ENCODE measurements at regions not wholly inside any gene's neighbourhood (a gene's known extent, or its start where the extent isn't known, plus 50 kb on each side); places are given as distances from the start of the nearest gene placed in this dataset.
"Not testable (repeated sequence)": the region's sequence is repeated elsewhere in the genome, so short reads cannot be mapped to it uniquely, and the experiment has no call there.

DNA sequence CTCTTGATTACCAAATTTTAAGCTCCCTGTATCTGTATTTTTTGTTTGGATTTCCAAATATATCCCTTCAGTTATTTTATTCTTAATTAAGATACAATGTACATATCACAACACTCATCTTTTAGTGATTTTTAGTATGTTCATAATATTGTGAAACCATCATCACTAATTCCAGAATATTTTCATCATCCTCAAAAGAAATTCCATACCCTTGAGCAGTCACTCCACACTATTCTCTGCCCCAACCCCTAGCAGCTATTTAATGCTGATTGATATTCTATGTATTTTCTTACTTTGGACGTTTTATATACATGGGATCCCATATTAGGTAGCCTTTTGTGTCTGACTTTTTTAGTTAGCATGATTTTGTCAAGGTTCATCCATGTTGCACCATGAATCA, 127.4 kb upstream of the SLC8A1 start:
- no peak for DNase-seq (ENCODE audit: low spot score)

DNA sequence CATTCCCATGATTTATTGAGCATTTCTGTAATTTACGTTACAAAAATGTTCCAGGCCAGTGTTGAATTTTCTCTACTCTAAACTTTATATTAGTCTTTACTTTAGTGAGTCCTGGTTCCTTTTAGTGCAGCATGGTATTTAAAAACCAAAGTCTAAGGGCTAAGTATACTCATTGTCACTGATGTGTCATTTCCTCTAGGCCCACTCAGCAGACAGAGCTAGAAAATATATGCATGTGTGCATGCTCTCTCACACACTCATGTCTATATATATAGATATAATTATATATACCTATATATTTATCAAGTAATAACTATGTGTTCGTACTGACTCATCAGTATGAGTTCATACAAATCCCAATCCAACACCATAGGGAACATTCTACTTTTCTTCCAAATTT, 132.5 kb upstream of the SLC8A1 start:
- no peak for DNase-seq (ENCODE audit: low spot score)

DNA sequence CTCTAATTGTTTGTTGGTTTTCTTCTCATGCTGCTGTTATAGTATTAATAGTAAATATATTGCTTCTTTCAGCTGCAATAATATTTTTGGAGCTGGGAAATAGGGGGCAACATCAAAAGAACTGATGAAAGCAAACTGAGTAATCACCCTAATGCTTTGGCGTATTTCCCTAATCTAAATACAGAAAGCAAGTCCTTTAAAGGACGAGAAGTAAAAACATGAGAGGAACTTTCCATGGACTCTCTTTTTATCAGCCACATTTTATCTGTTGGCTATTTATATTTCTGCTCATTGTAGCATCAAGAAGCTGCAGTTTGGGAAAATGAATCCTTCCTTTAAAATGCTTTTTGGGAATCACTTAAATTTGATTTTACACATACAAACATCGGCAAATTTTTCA, 139.9 kb upstream of the SLC8A1 start:
- no peak for DNase-seq (ENCODE audit: low spot score)

- no peak for DNase-seq (ENCODE audit: low spot score)
Measured at GRCh38 chr2:40592218-40592617, 140.3 kb upstream of the SLC8A1 start.

DNA sequence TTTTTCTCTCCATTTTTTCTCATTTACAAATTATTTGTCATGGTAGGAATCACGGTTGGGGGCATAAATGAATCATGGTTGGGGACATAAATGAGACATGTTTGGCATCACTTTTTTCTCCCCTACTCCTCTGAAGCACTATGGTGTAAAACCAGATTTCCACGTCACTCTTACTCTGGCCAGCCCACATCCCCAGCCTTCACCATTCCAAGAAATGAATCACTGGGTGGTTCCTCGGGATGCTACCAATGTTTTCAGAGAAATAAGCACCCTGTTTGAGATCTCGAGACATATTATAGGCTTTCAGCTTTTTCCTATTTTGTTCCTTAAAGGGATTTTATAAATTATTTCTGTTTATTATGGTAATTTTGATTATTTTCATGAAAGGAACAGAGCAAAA, 155.0 kb upstream of the SLC8A1 start:
- no peak for DNase-seq (ENCODE audit: low spot score)

GRCh38 chr2:40611196-40611595, 159.3 kb upstream of the SLC8A1 start:
- no peak for DNase-seq (ENCODE audit: low spot score)

DNA sequence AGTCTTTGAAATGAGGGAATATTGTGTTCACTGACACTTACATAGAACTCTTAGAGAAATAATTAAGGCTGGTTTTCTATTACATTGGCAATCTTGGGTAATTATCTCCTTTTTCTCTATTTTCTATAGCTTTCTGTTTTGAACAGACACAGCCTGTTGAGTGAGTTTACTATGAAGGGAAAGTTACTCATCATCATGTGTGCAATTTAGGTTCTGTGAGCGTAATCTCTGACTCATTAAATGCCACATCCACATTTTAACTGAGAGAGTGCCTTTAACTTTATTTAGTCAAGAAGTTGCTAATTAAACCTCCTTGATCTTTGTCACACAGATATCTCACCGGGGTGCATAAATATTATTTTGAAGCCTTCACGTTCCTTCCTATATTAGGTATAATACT, 174.0 kb upstream of the SLC8A1 start:
- DNase-seq (ENCODE audit: low spot score), result peak; percentile 74

DNA sequence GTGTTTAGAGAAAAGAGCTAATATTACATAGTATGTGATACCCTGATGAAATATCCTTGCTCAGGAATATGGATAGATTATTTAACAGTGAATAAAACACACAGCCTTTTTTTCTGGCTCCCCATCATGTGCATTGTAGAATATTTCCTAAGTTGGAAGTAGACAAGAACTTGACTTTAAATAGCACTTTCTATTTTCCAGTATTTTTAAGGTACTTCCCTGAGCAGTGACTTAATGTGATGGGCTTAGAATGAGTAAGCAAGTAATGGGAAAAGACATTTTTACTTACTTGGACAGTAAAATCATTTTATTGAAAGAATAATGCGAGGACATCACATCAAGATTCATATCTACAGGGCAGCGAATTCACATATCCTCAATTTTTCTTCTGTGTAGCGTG, 176.7 kb upstream of the SLC8A1 start:
- no peak for DNase-seq (ENCODE audit: low spot score)

DNA sequence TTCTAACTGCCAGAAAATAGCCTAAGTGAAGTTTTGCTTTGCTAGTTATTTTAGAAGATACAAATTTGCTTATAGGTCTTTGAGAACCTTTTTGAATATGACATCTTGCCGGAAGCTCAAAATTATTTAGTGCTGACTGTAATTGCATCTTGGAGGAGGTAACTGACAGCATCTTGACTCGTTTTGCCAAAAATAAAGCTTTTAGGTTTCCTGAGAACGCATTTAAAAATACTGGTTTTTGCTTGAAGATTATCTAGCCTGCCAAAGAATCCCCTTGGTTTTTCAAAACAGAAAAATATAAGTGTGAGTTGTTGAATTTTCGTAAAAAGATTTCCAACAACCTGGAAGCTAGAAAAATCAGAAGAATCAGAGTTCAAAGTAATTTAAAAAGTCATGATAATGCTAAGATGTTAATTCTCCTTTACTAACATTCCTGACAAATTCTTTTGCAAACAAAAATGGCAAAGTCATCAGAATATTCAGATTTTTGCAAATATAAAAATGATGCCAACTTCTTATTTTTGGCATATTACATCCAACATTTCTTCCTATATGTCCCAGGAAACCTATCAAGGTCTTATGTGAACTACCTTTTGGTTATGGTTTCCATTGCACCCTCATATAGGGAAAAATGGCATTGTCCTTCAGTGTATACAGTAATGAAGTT, 178.0 kb upstream of the SLC8A1 start:
- DNase-seq (ENCODE audit: low spot score), result no peak

GRCh38 chr2:40639320-40639719, 187.4 kb upstream of the SLC8A1 start:
- DNase-seq (ENCODE audit: low spot score), result no peak

DNA sequence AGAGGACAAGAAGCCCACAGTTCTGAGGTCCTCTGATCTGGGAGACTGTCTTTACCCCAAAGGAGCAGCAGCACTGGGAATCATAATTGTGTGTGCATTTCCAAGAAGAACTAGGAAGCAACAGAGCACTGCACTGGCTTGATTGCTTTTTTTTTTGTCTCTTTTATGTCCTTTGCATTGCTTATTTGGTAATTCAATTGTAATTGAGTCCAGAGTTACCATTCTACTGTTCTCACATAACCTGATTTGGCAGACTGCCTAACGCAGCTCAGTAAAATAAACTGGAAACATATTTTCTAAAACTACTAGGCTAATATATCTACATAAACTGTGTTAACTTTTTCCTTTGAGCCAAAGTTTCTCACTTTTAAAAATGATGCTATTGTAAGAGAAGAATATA, 190.3 kb upstream of the SLC8A1 start:
- no peak for DNase-seq (ENCODE audit: low spot score)

- no peak for DNase-seq (ENCODE audit: low spot score)
Measured at GRCh38 chr2:40642726-40643125, 190.8 kb upstream of the SLC8A1 start.

- DNase-seq (ENCODE audit: low spot score), result no peak
Measured at GRCh38 chr2:40646642-40647041, 194.8 kb upstream of the SLC8A1 start.

DNA sequence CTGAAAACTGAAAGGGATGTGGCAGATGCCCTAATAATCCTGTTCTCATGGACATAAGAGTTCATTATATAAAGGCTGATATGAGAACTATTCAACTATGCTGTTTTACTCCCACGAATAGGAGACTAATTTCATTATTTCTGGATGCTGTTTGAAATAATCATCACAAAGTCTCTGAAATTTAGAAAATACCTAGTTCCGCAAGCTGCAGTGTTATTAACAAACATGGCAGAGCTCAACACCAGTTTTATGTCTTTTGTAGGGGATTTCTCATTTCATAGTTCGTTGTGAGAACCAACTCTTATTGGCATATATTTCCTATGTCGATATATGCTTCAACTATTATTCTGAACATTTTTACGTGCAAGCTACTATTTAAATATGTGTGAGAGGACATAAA, 200.3 kb upstream of the SLC8A1 start:
- DNase-seq (ENCODE audit: low spot score), result no peak

DNA sequence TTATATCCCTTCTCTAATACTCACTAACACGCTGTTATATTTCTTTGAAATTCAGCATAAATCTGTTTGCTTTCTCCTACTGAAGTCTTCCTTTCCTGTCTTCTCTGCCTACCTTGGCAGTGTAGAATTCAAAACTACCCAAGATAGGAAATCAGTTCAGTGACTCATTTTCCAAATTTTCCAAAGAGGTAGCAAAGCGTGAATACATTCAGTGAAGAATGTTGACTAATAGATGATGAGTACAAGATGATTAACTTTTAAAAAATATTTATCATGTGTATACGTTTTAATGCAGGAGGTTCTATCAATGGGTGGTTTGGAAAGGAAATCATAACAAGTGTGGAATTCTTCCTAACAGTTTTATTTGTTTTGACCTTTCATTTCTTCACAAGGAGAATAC, 201.9 kb upstream of the SLC8A1 start:
- peak; percentile 76 for DNase-seq (ENCODE audit: low spot score)

DNA sequence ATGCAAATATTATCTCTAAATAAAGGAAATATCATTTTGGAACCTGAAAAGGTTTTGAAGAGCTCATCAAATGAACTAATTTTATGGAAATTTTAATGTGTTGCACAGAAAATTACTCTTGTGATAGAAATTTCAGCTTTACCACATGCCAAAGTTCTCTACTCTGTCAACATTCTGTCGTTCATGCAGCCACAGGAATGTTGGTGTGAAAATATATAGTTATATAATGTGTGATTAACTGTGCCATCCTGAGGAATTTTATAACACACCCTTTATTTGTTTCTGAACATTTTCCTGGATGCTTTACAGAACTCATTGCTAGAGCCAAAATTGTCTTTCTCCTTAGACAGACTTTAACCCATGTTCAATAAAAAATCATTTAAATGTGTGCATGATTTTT, 202.5 kb upstream of the SLC8A1 start:
- peak; percentile 13 for DNase-seq (ENCODE audit: low spot score)

DNA sequence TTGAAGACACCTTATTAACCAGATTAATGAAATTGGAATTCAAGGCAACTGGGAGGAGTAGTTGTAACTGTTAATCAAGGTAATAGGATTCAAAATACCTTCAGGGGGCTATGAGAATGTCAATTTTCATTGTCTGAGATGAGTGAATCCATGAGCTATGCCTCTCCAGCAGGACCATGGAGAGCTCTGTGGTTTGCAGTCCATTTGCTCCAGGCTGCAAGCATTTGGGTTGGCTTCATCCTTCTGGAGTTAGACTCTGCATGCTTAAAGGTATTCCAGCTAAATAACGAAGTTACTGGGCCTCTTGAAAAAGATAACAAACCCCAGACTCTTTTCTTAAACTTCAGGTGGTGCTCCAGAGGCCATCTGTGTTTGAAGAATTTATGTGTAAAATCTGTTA, 207.1 kb upstream of the SLC8A1 start:
- DNase-seq (ENCODE audit: low spot score), result peak; percentile 12

DNA sequence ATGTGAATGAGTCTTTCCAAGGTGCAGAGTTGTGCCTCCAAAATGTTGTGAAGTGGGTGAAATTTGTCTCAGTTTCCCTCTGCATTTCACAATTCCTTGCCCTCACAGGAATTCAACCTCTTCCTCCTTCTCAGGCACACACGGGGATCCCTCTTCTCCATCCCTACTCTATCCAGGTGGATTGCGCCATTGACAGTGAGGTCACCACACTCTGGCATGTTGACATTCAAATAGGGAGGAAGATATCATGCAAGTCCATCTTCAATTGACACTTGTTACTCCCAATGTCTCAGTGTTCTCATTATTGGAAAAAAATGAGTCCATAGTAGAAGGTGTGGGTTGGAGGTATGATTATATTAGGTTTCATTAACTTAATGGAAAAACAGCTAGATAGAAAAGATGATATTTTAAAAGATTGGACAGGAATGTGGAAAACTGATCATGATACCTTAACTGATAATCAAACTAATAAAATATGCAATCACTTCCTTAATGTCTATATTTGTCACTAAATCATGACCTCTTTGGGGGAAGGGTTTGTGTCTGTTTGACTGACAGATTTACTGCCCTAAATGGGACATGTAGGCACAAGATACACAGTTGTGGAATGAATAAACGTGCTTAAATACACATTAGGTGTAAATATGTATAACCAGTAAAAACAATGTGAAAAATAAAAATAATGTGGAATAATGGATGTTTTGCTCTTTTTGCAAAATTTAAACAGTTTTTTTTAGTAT, 213.8 kb upstream of the SLC8A1 start:
- DNase-seq (ENCODE audit: low spot score), result no peak

GRCh38 chr2:40666398-40666797, 214.5 kb upstream of the SLC8A1 start:
- no peak for DNase-seq (ENCODE audit: low spot score)

GRCh38 chr2:40668425-40668824, 216.5 kb upstream of the SLC8A1 start:
- DNase-seq (ENCODE audit: low spot score), result no peak

GRCh38 chr2:40676134-40676790, 224.4 kb upstream of the SLC8A1 start:
- DNase-seq (ENCODE audit: low spot score), result not testable (repeated sequence)

- no peak for DNase-seq (ENCODE audit: low spot score)
Measured at GRCh38 chr2:40680547-40680946, 228.7 kb upstream of the SLC8A1 start.

DNA sequence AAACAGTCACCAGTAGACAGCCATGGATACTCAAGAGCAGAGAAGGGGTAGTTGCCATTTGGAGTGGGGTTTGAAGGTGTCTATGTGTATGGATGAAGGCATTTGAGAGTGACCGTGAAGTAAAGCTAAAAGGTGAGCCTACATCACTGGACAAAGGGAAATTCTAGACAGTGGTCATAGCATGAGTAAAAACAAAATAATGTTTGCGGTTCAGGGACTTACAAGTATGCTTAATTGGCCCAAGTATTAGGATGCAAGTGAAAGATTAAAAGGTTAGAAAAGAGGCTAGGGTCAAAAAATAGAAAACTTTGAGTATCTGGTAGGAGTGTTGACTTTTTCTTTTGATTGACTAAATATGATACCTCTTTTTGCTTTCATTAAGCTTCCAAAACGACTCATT, 238.1 kb upstream of the SLC8A1 start:
- DNase-seq (ENCODE audit: low spot score), result peak; percentile 80

Data from kidney tubule cell (primary cell).